ENCODE measurements at regions not wholly inside any gene's neighbourhood (a gene's known extent, or its start where the extent isn't known, plus 50 kb on each side); places are given as distances from the start of the nearest gene placed in this dataset.

GRCh38 chr7:32248522-32248921 is 178.3 kb upstream of the PDE1C start:
- BruUV-seq (replicated peaks): no TSS peak
- POLR2A ChIA-PET: no interaction called here
- intact Hi-C loops (cut with micrococcal nuclease): no loop called here
- DNase-seq (ENCODE audit: unreplicated experiment): no peak
- CTCF ChIA-PET: no interaction called here
- no peak for TF ChIP-seq CTCF (IDR thresholded peaks at IDR 0.05; ENCODE audit: unreplicated experiment)
- Mint-ChIP-seq H3K4me3 (ENCODE audit: unreplicated experiment) (no peak overlapping the region), H3K27ac (ENCODE audit: low read depth, unreplicated experiment) (no peak overlapping the region), H3K9me3 (ENCODE audit: unreplicated experiment) (no peaks in the 10 kb centered on the region), H3K36me3 (ENCODE audit: insufficient read depth, unreplicated experiment) (no peaks in the 10 kb centered on the region), H3K4me1 (ENCODE audit: insufficient read depth, unreplicated experiment) (no peaks in the 10 kb centered on the region), H3K27me3 (ENCODE audit: insufficient read depth, unreplicated experiment) (peaks cover 27% of the 10 kb centered on the region)

GRCh38 chr7:32244806-32245345 is 174.7 kb upstream of the PDE1C start:
- TF ChIP-seq CTCF (IDR thresholded peaks at IDR 0.05; ENCODE audit: unreplicated experiment): no peak
- no TSS peak for BruUV-seq (replicated peaks)
- no peak overlapping the region for H3K4me3 Mint-ChIP-seq (ENCODE audit: unreplicated experiment)
- no peak for DNase-seq (ENCODE audit: unreplicated experiment)
- peaks cover 12% of the 10 kb centered on the region for H3K27me3 Mint-ChIP-seq (ENCODE audit: insufficient read depth, unreplicated experiment)
- ChIA-PET POLR2A (no interaction called here), CTCF (interaction anchor here (0.6 kb wide), 1 partner anchor 41 kb away, joined by 4 read pairs; no protein-coding TSS in a partner anchor)
- H3K36me3 Mint-ChIP-seq (ENCODE audit: insufficient read depth, unreplicated experiment): no peaks in the 10 kb centered on the region
- intact Hi-C loops (cut with micrococcal nuclease): no loop called here
- no peaks in the 10 kb centered on the region for H3K9me3 Mint-ChIP-seq (ENCODE audit: unreplicated experiment)
- H3K4me1 Mint-ChIP-seq (ENCODE audit: insufficient read depth, unreplicated experiment): no peaks in the 10 kb centered on the region
- no peak overlapping the region for H3K27ac Mint-ChIP-seq (ENCODE audit: low read depth, unreplicated experiment)

GRCh38 chr7:32243687-32244290 is 173.6 kb upstream of the PDE1C start:
- Mint-ChIP-seq H3K4me3 (ENCODE audit: unreplicated experiment) (no peak overlapping the region), H3K36me3 (ENCODE audit: insufficient read depth, unreplicated experiment) (no peaks in the 10 kb centered on the region), H3K4me1 (ENCODE audit: insufficient read depth, unreplicated experiment) (no peaks in the 10 kb centered on the region), H3K27me3 (ENCODE audit: insufficient read depth, unreplicated experiment) (peaks cover 8% of the 10 kb centered on the region), H3K9me3 (ENCODE audit: unreplicated experiment) (no peaks in the 10 kb centered on the region), H3K27ac (ENCODE audit: low read depth, unreplicated experiment) (no peak overlapping the region)
- TF ChIP-seq CTCF (IDR thresholded peaks at IDR 0.05; ENCODE audit: unreplicated experiment): no peak
- ChIA-PET POLR2A (no interaction called here), CTCF (interaction anchor here (0.6 kb wide), 2 partner anchors 15 to 40 kb away, joined by 4 to 5 read pairs; no protein-coding TSS in a partner anchor)
- intact Hi-C loops (cut with micrococcal nuclease): no loop called here
- no TSS peak for BruUV-seq (replicated peaks)
- no peak for DNase-seq (ENCODE audit: unreplicated experiment)

GRCh38 chr7:32242436-32242835 is 172.2 kb upstream of the PDE1C start:
- no peak overlapping the region for H3K4me3 Mint-ChIP-seq (ENCODE audit: unreplicated experiment)
- ChIA-PET CTCF (interaction anchor here (0.7 kb wide), 1 partner anchor 21 kb away, joined by 3 read pairs; no protein-coding TSS in a partner anchor), POLR2A (no interaction called here)
- no peak for TF ChIP-seq CTCF (IDR thresholded peaks at IDR 0.05; ENCODE audit: unreplicated experiment)
- no peaks in the 10 kb centered on the region for H3K9me3 Mint-ChIP-seq (ENCODE audit: unreplicated experiment)
- no peaks in the 10 kb centered on the region for H3K27me3 Mint-ChIP-seq (ENCODE audit: insufficient read depth, unreplicated experiment)
- H3K27ac Mint-ChIP-seq (ENCODE audit: low read depth, unreplicated experiment): no peak overlapping the region
- no TSS peak for BruUV-seq (replicated peaks)
- H3K36me3 Mint-ChIP-seq (ENCODE audit: insufficient read depth, unreplicated experiment): no peaks in the 10 kb centered on the region
- no peaks in the 10 kb centered on the region for H3K4me1 Mint-ChIP-seq (ENCODE audit: insufficient read depth, unreplicated experiment)
- intact Hi-C loops (cut with micrococcal nuclease): no loop called here
- DNase-seq (ENCODE audit: unreplicated experiment): no peak

Measured in MCF 10A (cell line).